ENCODE measurements at regions not wholly inside any gene's neighbourhood (a gene's known extent, or its start where the extent isn't known, plus 50 kb on each side); places are given as distances from the start of the nearest gene placed in this dataset.

- Histone ChIP-seq H3K79me2 (ENCODE audit: control insufficient read depth, insufficient read depth, low read length) (no peaks in the 10 kb centered on the region), H3K27ac (ENCODE audit: extremely low read depth, low read depth, low read length) (no peak overlapping the region), H2AFZ (ENCODE audit: low read depth, low read length) (no peak overlapping the region), H3K4me1 (replicated peaks in 1 of 2; ENCODE audit: control insufficient read depth in 2 of 2, insufficient read depth in 2 of 2, low read length in 2 of 2) (no peaks in the 10 kb centered on the region), H3K36me3 (ENCODE audit: control insufficient read depth, insufficient read depth, low read length) (no peaks in the 10 kb centered on the region), H4K20me1 (replicated peaks; ENCODE audit: control insufficient read depth, insufficient read depth, low read length) (no peaks in the 10 kb centered on the region), H3K4me3 (no peak overlapping the region), H3K9me3 (replicated peaks; ENCODE audit: control insufficient read depth, insufficient read depth, low read depth, low read length) (no peaks in the 10 kb centered on the region), H3K27me3 (ENCODE audit: control insufficient read depth in 2 of 2, insufficient read depth in 2 of 2, low read length in 2 of 2) (peaks cover 9 to 27% of the 10 kb centered on the region in 2 experiments; a peak in 4 of 5 replicates), H3K9me1 (ENCODE audit: control insufficient read depth, insufficient read depth, low read length) (no peaks in the 10 kb centered on the region), H3K4me2 (ENCODE audit: insufficient read depth, low read length) (no peak overlapping the region), H3K9ac (ENCODE audit: insufficient read depth in 1 of 2, low read depth in 2 of 2, low read length in 2 of 2) (no peak overlapping the region)
- ChIA-PET POLR2A (no interaction called here), CTCF (ENCODE audit: low intra/inter-chr PET ratio) (no interaction called here)
- FAIRE-seq, result no peak
- ATAC-seq, result no peak
- in situ Hi-C loops (cut with MboI), result no loop called here
- intact Hi-C loops (cut with micrococcal nuclease), result no loop called here
- WGBS (ENCODE audit: insufficient coverage, low coverage, missing lambda C conversion rate), result 6% methylated on average over 6 of the region's 6 CpGs
- DNase-seq (ENCODE audit: extremely low read depth in 1 of 4, low spot score in 3 of 4), result no peak
- BruUV-seq (replicated peaks), result no TSS peak
- TF ChIP-seq, protein P1, sequence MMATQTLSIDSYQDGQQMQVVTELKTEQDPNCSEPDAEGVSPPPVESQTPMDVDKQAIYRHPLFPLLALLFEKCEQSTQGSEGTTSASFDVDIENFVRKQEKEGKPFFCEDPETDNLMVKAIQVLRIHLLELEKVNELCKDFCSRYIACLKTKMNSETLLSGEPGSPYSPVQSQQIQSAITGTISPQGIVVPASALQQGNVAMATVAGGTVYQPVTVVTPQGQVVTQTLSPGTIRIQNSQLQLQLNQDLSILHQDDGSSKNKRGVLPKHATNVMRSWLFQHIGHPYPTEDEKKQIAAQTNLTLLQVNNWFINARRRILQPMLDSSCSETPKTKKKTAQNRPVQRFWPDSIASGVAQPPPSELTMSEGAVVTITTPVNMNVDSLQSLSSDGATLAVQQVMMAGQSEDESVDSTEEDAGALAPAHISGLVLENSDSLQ (IDR thresholded peaks at IDR 0.05), result no peak
- TF ChIP-seq YBX1 (IDR thresholded peaks at IDR 0.05), result no peak
- TF ChIP-seq IFI16 (CRISPR knock-in tag; IDR thresholded peaks at IDR 0.05), result no peak
- TF ChIP-seq, protein P2, sequence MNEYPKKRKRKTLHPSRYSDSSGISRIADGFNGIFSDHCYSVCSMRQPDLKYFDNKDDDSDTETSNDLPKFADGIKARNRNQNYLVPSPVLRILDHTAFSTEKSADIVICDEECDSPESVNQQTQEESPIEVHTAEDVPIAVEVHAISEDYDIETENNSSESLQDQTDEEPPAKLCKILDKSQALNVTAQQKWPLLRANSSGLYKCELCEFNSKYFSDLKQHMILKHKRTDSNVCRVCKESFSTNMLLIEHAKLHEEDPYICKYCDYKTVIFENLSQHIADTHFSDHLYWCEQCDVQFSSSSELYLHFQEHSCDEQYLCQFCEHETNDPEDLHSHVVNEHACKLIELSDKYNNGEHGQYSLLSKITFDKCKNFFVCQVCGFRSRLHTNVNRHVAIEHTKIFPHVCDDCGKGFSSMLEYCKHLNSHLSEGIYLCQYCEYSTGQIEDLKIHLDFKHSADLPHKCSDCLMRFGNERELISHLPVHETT (CRISPR knock-in tag; conservative IDR thresholded peaks at IDR 0.05 in 1 of 2, IDR thresholded peaks at IDR 0.05 in 1 of 2), result no peak
- TF ChIP-seq LCOR (CRISPR knock-in tag; IDR thresholded peaks at IDR 0.05), result no peak
- TF ChIP-seq ZNF280B (CRISPR knock-in tag; IDR thresholded peaks at IDR 0.05), result no peak
- no peak for TF ChIP-seq SIRT6 (IDR thresholded peaks at IDR 0.05; ENCODE audit: low read depth, low read length)
- TF ChIP-seq TRIM28 (IDR thresholded peaks at IDR 0.05), result no peak
- TF ChIP-seq, protein P3, sequence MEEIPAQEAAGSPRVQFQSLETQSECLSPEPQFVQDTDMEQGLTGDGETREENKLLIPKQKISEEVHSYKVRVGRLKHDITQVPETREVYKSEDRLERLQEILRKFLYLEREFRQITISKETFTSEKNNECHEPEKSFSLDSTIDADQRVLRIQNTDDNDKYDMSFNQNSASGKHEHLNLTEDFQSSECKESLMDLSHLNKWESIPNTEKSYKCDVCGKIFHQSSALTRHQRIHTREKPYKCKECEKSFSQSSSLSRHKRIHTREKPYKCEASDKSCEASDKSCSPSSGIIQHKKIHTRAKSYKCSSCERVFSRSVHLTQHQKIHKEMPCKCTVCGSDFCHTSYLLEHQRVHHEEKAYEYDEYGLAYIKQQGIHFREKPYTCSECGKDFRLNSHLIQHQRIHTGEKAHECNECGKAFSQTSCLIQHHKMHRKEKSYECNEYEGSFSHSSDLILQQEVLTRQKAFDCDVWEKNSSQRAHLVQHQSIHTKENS (CRISPR knock-in tag; IDR thresholded peaks at IDR 0.05), result no peak
- TF ChIP-seq RBM17 (IDR thresholded peaks at IDR 0.05; ENCODE audit: borderline replicate concordance, low read depth, low read length), result no peak
- TF ChIP-seq ZNF23 (CRISPR knock-in tag; IDR thresholded peaks at IDR 0.05), result no peak
- no peak for TF ChIP-seq E2F4 (CRISPR knock-in tag; IDR thresholded peaks at IDR 0.05; ENCODE audit: low read depth)
- TF ChIP-seq HOXB6 (CRISPR knock-in tag; IDR thresholded peaks at IDR 0.05; ENCODE audit: borderline replicate concordance), result no peak
- TF ChIP-seq POLR2G (IDR thresholded peaks at IDR 0.05; ENCODE audit: low read depth, low read length), result no peak
- TF ChIP-seq ELF1 (tag; IDR thresholded peaks at IDR 0.05), result no peak
- TF ChIP-seq, protein P4, sequence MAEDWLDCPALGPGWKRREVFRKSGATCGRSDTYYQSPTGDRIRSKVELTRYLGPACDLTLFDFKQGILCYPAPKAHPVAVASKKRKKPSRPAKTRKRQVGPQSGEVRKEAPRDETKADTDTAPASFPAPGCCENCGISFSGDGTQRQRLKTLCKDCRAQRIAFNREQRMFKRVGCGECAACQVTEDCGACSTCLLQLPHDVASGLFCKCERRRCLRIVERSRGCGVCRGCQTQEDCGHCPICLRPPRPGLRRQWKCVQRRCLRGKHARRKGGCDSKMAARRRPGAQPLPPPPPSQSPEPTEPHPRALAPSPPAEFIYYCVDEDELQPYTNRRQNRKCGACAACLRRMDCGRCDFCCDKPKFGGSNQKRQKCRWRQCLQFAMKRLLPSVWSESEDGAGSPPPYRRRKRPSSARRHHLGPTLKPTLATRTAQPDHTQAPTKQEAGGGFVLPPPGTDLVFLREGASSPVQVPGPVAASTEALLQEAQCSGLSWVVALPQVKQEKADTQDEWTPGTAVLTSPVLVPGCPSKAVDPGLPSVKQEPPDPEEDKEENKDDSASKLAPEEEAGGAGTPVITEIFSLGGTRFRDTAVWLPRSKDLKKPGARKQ (CRISPR knock-in tag; IDR thresholded peaks at IDR 0.05), result no peak
Measured at GRCh38 chr11:8784954-8785353, 102.4 kb downstream of the RPL27A start.

Measured in K562 (cell line).